ENCODE measurements at regions not wholly inside any gene's neighbourhood (a gene's known extent, or its start where the extent isn't known, plus 50 kb on each side); places are given as distances from the start of the nearest gene placed in this dataset.

DNA sequence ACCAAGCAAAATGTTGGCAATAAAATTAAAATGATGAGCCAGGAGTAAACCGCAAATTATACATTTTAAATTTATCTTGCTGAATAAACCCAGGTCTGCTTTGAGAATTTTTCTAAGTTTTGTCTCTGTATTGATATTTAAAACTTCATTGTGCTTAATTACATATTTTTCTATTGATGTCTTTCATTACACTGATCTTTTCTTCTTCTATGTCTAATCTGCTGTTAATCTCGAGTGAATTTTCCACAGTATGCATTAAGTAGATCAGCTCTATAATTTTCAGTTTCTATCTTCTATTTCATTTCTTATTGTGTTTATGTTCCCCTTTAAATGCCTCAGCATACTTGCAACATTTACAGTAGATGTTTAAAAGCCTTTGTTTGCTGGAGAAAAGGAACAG lies 918.7 kb downstream of the FAT4 start:
- H3K4me3 ChIP-seq (ENCODE audit: low read depth, low read length), result no peak overlapping the region
- DNase-seq (ENCODE audit: low read depth), result no peak
- TF ChIP-seq, protein P1, sequence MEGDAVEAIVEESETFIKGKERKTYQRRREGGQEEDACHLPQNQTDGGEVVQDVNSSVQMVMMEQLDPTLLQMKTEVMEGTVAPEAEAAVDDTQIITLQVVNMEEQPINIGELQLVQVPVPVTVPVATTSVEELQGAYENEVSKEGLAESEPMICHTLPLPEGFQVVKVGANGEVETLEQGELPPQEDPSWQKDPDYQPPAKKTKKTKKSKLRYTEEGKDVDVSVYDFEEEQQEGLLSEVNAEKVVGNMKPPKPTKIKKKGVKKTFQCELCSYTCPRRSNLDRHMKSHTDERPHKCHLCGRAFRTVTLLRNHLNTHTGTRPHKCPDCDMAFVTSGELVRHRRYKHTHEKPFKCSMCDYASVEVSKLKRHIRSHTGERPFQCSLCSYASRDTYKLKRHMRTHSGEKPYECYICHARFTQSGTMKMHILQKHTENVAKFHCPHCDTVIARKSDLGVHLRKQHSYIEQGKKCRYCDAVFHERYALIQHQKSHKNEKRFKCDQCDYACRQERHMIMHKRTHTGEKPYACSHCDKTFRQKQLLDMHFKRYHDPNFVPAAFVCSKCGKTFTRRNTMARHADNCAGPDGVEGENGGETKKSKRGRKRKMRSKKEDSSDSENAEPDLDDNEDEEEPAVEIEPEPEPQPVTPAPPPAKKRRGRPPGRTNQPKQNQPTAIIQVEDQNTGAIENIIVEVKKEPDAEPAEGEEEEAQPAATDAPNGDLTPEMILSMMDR (IDR thresholded peaks at IDR 0.05; ENCODE audit: insufficient read depth, low read depth, low read length, missing control alignments), result no peak

DNA sequence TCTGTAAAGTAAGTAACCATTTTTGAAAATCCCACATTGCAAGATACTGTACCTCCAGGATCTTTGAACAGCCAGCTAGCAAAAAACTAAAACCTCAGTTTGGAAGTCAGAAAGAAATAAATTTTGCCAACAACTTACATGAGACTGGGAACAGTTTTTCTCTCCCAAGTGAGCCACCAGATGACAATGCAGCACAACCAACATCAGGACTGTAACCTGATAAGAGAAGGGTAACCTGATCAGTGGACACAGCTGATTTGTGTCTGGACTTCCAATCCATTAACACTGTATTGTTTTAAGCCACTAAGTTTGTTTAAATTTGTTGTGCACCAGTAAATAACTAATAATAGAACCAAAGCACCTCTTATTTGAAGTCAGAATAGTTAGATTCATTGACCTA lies 923.3 kb downstream of the FAT4 start:
- no peak for DNase-seq (ENCODE audit: low read depth)
- H3K4me3 ChIP-seq (ENCODE audit: low read depth, low read length), result no peak overlapping the region

DNA sequence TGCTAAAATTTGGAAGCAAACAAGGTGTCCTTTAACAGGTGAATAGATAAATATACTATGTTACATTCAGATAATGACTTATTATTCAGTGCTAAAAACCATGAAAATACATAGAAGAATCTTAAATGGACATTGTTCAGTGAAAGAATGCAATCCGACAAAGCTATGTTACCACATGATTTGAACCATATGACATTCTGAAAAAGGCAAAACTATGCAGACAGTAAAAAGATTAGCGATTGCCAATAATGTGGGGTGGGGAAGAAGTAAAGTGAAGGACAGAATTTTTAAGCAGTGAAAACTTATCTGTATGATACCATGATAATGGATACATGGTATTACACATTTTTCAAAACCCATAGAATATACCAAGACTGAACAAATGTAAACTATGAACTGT lies 926.9 kb downstream of the FAT4 start:
- TF ChIP-seq, protein P1 (IDR thresholded peaks at IDR 0.05; ENCODE audit: insufficient read depth, low read depth, low read length, missing control alignments), result no peak
- H3K4me3 ChIP-seq (ENCODE audit: low read depth, low read length), result no peak overlapping the region
- DNase-seq (ENCODE audit: low read depth), result no peak

More for the DNA sequence above, 923.3 kb downstream of the FAT4 start:
- TF ChIP-seq, protein P1 (IDR thresholded peaks at IDR 0.05; ENCODE audit: insufficient read depth, low read depth, low read length, missing control alignments), result no peak

DNA sequence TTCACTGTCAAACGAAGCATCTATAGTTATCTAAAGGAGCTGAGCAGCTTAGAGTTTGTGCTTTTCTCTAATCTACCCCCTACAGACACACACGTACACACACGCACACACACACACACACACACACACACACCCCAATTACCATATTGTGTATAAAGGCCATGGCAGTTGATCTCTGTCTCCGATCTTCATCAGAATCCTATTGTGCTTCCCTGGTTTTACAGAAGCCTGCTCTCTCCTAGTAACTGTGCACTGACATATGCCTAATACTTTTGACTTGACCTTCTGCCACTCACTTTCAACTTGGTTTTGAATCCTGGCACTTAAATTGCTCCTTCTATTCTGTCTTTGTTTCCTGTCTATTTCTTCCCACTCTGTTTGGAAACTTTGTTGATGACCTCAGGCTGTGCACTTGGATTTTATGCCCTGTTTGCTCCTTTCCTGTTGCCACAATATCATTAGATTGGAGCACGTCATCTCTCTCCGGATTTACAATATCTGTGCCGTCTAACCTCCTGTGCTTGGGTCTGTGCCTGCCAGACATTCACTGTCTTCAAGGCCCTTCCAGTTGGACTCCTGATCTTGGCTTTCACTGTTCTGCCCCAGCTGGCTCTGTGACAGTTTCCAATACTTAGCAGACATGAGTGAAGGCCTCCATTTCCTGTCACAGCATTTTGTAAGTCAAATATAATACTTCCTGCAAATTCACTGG lies 928.1 kb downstream of the FAT4 start:
- DNase-seq (ENCODE audit: low read depth), result no peak
- H3K4me3 ChIP-seq (ENCODE audit: low read depth, low read length), result no peak overlapping the region
- TF ChIP-seq, protein P1 (IDR thresholded peaks at IDR 0.05; ENCODE audit: insufficient read depth, low read depth, low read length, missing control alignments), result no peak

DNA sequence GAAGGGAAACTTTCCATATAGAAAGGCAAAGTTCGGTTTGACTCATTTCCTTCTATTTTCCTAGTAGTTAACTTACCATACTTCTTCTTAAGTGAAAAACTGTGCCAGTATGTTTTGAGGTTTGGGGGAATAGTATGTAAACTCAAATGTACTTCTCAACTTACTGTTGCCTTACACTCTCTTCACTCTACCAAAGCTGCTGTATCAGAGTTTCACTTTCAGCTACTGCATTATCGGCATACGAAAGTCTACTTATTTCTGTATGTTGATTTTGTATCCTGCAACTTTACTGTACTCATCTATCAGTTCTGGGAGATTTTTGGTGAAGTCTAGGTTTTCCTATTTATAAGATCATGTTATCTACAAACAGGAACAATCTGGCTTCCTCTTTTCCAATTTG lies 932.7 kb downstream of the FAT4 start:
- DNase-seq (ENCODE audit: low read depth), result no peak
- H3K4me3 ChIP-seq (ENCODE audit: low read depth, low read length), result no peak overlapping the region
- TF ChIP-seq, protein P1 (IDR thresholded peaks at IDR 0.05; ENCODE audit: insufficient read depth, low read depth, low read length, missing control alignments), result no peak

DNA sequence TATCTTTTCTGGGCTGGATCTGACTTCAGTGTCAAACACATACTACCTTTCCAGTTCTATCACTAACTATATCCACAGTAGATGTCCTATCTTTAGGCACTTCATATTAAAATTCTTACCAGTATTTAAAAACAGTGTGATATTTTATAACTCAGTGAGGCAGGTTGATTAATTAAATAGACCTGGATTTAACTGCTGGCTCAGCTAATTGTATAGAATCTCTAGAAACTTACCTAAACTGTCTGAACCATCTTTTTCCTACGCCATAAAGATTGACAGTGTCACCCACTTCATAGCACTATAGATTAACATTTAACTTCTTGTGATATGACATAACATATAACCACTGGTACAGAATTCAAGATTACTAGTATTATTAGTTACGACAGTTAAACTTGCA lies 935.3 kb downstream of the FAT4 start:
- no peak overlapping the region for H3K4me3 ChIP-seq (ENCODE audit: low read depth, low read length)
- TF ChIP-seq, protein P1 (IDR thresholded peaks at IDR 0.05; ENCODE audit: insufficient read depth, low read depth, low read length, missing control alignments), result no peak
- no peak for DNase-seq (ENCODE audit: low read depth)

DNA sequence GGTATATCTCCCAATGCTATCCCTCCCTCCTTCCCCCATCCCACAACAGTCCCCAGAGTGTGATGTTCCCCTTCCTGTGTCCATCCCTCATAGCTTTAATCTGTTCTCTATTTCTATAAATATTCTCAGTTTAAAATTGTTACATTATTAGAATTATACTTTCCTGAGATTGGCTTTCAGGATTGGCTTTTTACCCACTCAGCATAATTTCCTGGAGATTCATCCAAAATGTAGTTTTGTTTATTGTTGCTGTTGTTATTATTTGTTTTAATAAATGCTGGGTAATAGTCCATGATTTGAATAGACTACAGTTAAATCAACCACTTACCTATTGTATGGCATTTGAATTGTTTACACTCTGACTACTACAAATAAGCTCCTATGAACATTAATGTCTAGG lies 936.4 kb downstream of the FAT4 start:
- DNase-seq (ENCODE audit: low read depth), result no peak
- TF ChIP-seq, protein P1 (IDR thresholded peaks at IDR 0.05; ENCODE audit: insufficient read depth, low read depth, low read length, missing control alignments), result no peak
- H3K4me3 ChIP-seq (ENCODE audit: low read depth, low read length), result no peak overlapping the region

Measured in GM12865 (cell line).